Trophoblast cell (in vitro differentiated cells and primary cell): ENCODE measurements at regions not wholly inside any gene's neighbourhood (a gene's known extent, or its start where the extent isn't known, plus 50 kb on each side); places are given as distances from the start of the nearest gene placed in this dataset.

Experiments used
- DNase-seq, 2 donors: peaks; one replicate each; pipeline ENCODE4 v3.0.0-alpha.2; 2016
- H2AFZ ChIP-seq: 2 replicates; pipeline ENCODE4 v1.6.1; 2013; ENCODE audit warnings: low read length, moderate library complexity, mild to moderate bottlenecking; ENCODE audit not compliant: insufficient read depth, poor library complexity
- H2AK5ac ChIP-seq: 2 replicates; pipeline ENCODE4 v1.6.1; 2013; ENCODE audit warnings: mild to moderate bottlenecking, low read length
- H2BK120ac ChIP-seq: 2 replicates; pipeline ENCODE4 v1.6.1; 2013; ENCODE audit warnings: low read length, mild to moderate bottlenecking, moderate library complexity; ENCODE audit not compliant: insufficient read depth, poor library complexity
- H2BK12ac ChIP-seq: 2 replicates; pipeline ENCODE4 v1.6.1; 2013; ENCODE audit warnings: mild to moderate bottlenecking, low read length, moderate library complexity
- H2BK5ac ChIP-seq: 2 replicates; pipeline ENCODE4 v1.6.1; 2013; ENCODE audit warnings: low read length, low read depth, moderate library complexity, mild to moderate bottlenecking; ENCODE audit not compliant: poor library complexity
- H3K14ac ChIP-seq: 2 replicates; pipeline ENCODE4 v1.6.1; 2013; ENCODE audit warnings: mild to moderate bottlenecking, low read length
- H3K18ac ChIP-seq: 2 replicates; pipeline ENCODE4 v1.6.1; 2013; ENCODE audit warnings: mild to moderate bottlenecking, low read length
- H3K23ac ChIP-seq: 2 replicates; pipeline ENCODE4 v1.6.1; 2013; ENCODE audit warnings: low read length
- H3K27ac ChIP-seq: 2 replicates; pipeline ENCODE4 v1.5.1; 2013; ENCODE audit warnings: low read depth, mild to moderate bottlenecking, inconsistent platforms, low read length, moderate library complexity
- H3K27me3 ChIP-seq: 2 replicates; pipeline ENCODE4 v1.6.1; 2013; ENCODE audit warnings: inconsistent platforms, mild to moderate bottlenecking, low read length, moderate library complexity; ENCODE audit not compliant: insufficient read depth
- H3K36me3 ChIP-seq, 2 experiments: 1 replicate in 1 of 2; 2 replicates in 1 of 2; pipeline ENCODE4 v1.6.1; 2013; ENCODE audit warnings: low read length in 2 of 2, mild to moderate bottlenecking in 2 of 2, moderate library complexity in 1 of 2; ENCODE audit not compliant: insufficient read depth in 2 of 2, control insufficient read depth in 1 of 2
- H3K4ac ChIP-seq: 2 replicates; pipeline ENCODE4 v1.6.1; 2013; ENCODE audit warnings: low read depth, mild to moderate bottlenecking, low read length, moderate library complexity
- H3K4me1 ChIP-seq, 2 experiments: 1 replicate in 1 of 2; 2 replicates in 1 of 2; pipeline ENCODE4 v1.6.1; 2013; ENCODE audit warnings: low read length in 2 of 2, mild to moderate bottlenecking in 2 of 2, moderate library complexity in 1 of 2; ENCODE audit not compliant: insufficient read depth in 2 of 2, control insufficient read depth in 1 of 2
- H3K4me2 ChIP-seq: 2 replicates; pipeline ENCODE4 v1.6.1; 2013; ENCODE audit warnings: inconsistent platforms, mild to moderate bottlenecking, low read length, moderate library complexity
- H3K4me3 ChIP-seq: 2 replicates; pipeline ENCODE4 v1.5.1; 2013; ENCODE audit warnings: mild to moderate bottlenecking, low read depth, low read length, inconsistent platforms
- H3K79me1 ChIP-seq: one replicate; pipeline ENCODE4 v1.6.1; 2013; ENCODE audit warnings: low read length
- H3K79me2 ChIP-seq: 2 replicates; pipeline ENCODE4 v1.6.1; 2013; ENCODE audit warnings: low read length, mild to moderate bottlenecking; ENCODE audit not compliant: control insufficient read depth, insufficient read depth, poor library complexity
- H3K9ac ChIP-seq: 2 replicates; pipeline ENCODE4 v1.6.1; 2013; ENCODE audit warnings: mild to moderate bottlenecking, low read length
- H3K9me3 ChIP-seq: 2 replicates; pipeline ENCODE4 v1.6.1; 2013; ENCODE audit warnings: low read depth, mild to moderate bottlenecking, control low read depth, inconsistent platforms, low read length; ENCODE audit not compliant: insufficient read depth
- H4K12ac ChIP-seq: 2 replicates; pipeline ENCODE4 v1.6.1; 2013; ENCODE audit warnings: low read depth, mild to moderate bottlenecking, low read length, moderate library complexity
- H4K8ac ChIP-seq: 2 replicates; pipeline ENCODE4 v1.6.1; 2013; ENCODE audit warnings: low read depth, mild to moderate bottlenecking, low read length, moderate library complexity
- H4K91ac ChIP-seq: one replicate; pipeline ENCODE4 v1.6.1; 2013; ENCODE audit warnings: low read depth, mild to moderate bottlenecking, low read length, moderate library complexity
- WGBS: extraction: QIAGEN DNeasy Blood & Tissue Kit; methylation state at CpG from one replicate; pipeline ENCODE4 v1.1.7; 2013; ENCODE audit warnings: missing lambda C conversion rate; ENCODE audit not compliant: insufficient read length, insufficient coverage; ENCODE audit errors: extremely low coverage; 5-methylcytosine and 5-hydroxymethylcytosine counted together

- Histone ChIP-seq H3K4me3 (no peak overlapping the region), H4K8ac (no peak overlapping the region), H3K9ac (no peak overlapping the region), H2AFZ (no peak overlapping the region), H3K4me2 (no peak overlapping the region), H2BK120ac (no peak overlapping the region), H4K91ac (no peak overlapping the region), H3K9me3 (no peaks in the 10 kb centered on the region), H3K14ac (no peak overlapping the region), H2AK5ac (no peak overlapping the region), H3K79me2 (no peaks in the 10 kb centered on the region), H3K4ac (no peak overlapping the region), H3K18ac (no peak overlapping the region), H2BK5ac (no peak overlapping the region), H3K79me1 (no peaks in the 10 kb centered on the region), H3K27ac (no peak overlapping the region), H2BK12ac (no peak overlapping the region), H3K23ac (no peak overlapping the region), H3K36me3 (no peaks in the 10 kb centered on the region), H3K27me3 (no peaks in the 10 kb centered on the region), H3K4me1 (no peaks in the 10 kb centered on the region), H4K12ac (no peak overlapping the region)
- WGBS: no CpG with 5 or more reads among the region's 1 CpG
- DNase-seq: no peak
Observed at GRCh38 chr2:139773720-139774277, 993.6 kb upstream of the NXPH2 start.

GRCh38 chr2:139769633-139770032 lies 989.4 kb upstream of the NXPH2 start:
- H2BK120ac ChIP-seq: no peak overlapping the region
- no peaks in the 10 kb centered on the region for H3K4me1 ChIP-seq
- no peak overlapping the region for H3K18ac ChIP-seq
- H3K9me3 ChIP-seq: no peaks in the 10 kb centered on the region
- H3K4me3 ChIP-seq: no peak overlapping the region
- no peaks in the 10 kb centered on the region for H3K79me2 ChIP-seq
- no peak overlapping the region for H3K4ac ChIP-seq
- no peak for DNase-seq
- no peak overlapping the region for H2AK5ac ChIP-seq
- H4K12ac ChIP-seq: no peak overlapping the region
- H3K27ac ChIP-seq: no peak overlapping the region
- no peak overlapping the region for H4K8ac ChIP-seq
- H4K91ac ChIP-seq: no peak overlapping the region
- no peak overlapping the region for H3K14ac ChIP-seq
- H3K9ac ChIP-seq: no peak overlapping the region
- H3K79me1 ChIP-seq: no peaks in the 10 kb centered on the region
- WGBS: no CpG with 5 or more reads among the region's 1 CpG
- no peaks in the 10 kb centered on the region for H3K36me3 ChIP-seq
- no peak overlapping the region for H3K4me2 ChIP-seq
- no peak overlapping the region for H2BK5ac ChIP-seq
- no peaks in the 10 kb centered on the region for H3K27me3 ChIP-seq
- H3K23ac ChIP-seq: no peak overlapping the region
- H2AFZ ChIP-seq: no peak overlapping the region
- no peak overlapping the region for H2BK12ac ChIP-seq

DNA sequence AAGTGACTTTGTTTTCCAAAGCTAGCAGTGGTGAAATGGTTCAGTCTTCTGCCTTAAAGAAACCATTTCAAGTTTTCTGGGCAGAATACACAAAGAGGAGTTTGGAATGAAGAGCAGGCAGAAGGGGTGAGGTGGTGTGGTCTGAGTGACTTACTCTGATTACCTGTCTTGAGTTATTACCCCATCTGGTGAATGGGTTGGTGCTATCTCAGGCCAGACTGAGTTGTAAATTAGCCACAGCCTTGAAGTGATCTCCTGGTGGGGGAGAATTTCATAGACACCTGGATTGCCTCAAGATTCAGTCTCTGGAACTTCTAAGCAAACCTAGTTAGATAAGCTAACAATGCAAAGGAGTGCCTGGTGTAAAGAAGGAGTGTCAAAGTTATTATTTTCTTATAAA lies 983.5 kb upstream of the NXPH2 start:
- H3K27ac ChIP-seq: no peak overlapping the region
- H3K23ac ChIP-seq: no peak overlapping the region
- no peaks in the 10 kb centered on the region for H3K9me3 ChIP-seq
- DNase-seq: no peak
- H3K36me3 ChIP-seq: no peaks in the 10 kb centered on the region
- no peaks in the 10 kb centered on the region for H3K79me1 ChIP-seq
- no peak overlapping the region for H2AFZ ChIP-seq
- no peak overlapping the region for H3K4ac ChIP-seq
- H4K91ac ChIP-seq: no peak overlapping the region
- no peak overlapping the region for H2BK5ac ChIP-seq
- H3K4me3 ChIP-seq: no peak overlapping the region
- H4K8ac ChIP-seq: no peak overlapping the region
- no peaks in the 10 kb centered on the region for H3K79me2 ChIP-seq
- H2AK5ac ChIP-seq: no peak overlapping the region
- H3K4me2 ChIP-seq: no peak overlapping the region
- no peaks in the 10 kb centered on the region for H3K27me3 ChIP-seq
- H2BK12ac ChIP-seq: no peak overlapping the region
- H3K18ac ChIP-seq: no peak overlapping the region
- H3K9ac ChIP-seq: no peak overlapping the region
- H3K4me1 ChIP-seq: no peaks in the 10 kb centered on the region
- no peak overlapping the region for H2BK120ac ChIP-seq
- no peak overlapping the region for H3K14ac ChIP-seq
- H4K12ac ChIP-seq: no peak overlapping the region

- Histone ChIP-seq H3K27me3 (no peaks in the 10 kb centered on the region), H3K4me3 (no peak overlapping the region), H3K23ac (no peak overlapping the region), H2AFZ (no peak overlapping the region), H2AK5ac (no peak overlapping the region), H3K27ac (no peak overlapping the region), H3K79me2 (no peaks in the 10 kb centered on the region), H4K12ac (no peak overlapping the region), H3K18ac (no peak overlapping the region), H3K4me2 (no peak overlapping the region), H3K36me3 (no peaks in the 10 kb centered on the region), H2BK120ac (no peak overlapping the region), H3K79me1 (no peaks in the 10 kb centered on the region), H2BK12ac (no peak overlapping the region), H4K91ac (no peak overlapping the region), H3K14ac (no peak overlapping the region), H3K9ac (no peak overlapping the region), H4K8ac (no peak overlapping the region), H2BK5ac (no peak overlapping the region), H3K4ac (no peak overlapping the region), H3K4me1 (no peaks in the 10 kb centered on the region), H3K9me3 (no peaks in the 10 kb centered on the region)
- no CpG with 5 or more reads among the region's 3 CpGs for WGBS
- DNase-seq: no peak
Observed at GRCh38 chr2:139759000-139759505, 978.9 kb upstream of the NXPH2 start.
